Brain microvascular endothelial cell (primary cell): ENCODE measurements at regions not wholly inside any gene's neighbourhood (a gene's known extent, or its start where the extent isn't known, plus 50 kb on each side); places are given as distances from the start of the nearest gene placed in this dataset.

Experiments used
- DNase-seq: peaks from one replicate; pipeline ENCODE4 v3.0.0-alpha.2; 2020
- H3K27ac ChIP-seq: fragments of 250-450 bp; sonication (Bioruptor Pico); 2 replicates; pipeline ENCODE4 v1.5.1; 2020; ENCODE audit warnings: mild to moderate bottlenecking, moderate library complexity
- H3K27me3 ChIP-seq: fragments of 250-450 bp; sonication (Bioruptor Pico); replicated peaks from 2 replicates; pipeline ENCODE4 v1.5.1; 2020; ENCODE audit warnings: mild to moderate bottlenecking
- H3K36me3 ChIP-seq: fragments of 250-450 bp; sonication (Bioruptor Pico); replicated peaks from 2 replicates; pipeline ENCODE4 v1.5.1; 2020; ENCODE audit warnings: mild to moderate bottlenecking
- H3K4me3 ChIP-seq: 2 replicates; pipeline ENCODE4 v1.5.1; 2011; ENCODE audit warnings: low read depth, mild to moderate bottlenecking, control low read depth, low read length, moderate library complexity
- CTCF ChIP-seq: IDR thresholded peaks from 2 replicates; pipeline ENCODE4 v1.5.1; 2011; ENCODE audit warnings: low read depth, mild to moderate bottlenecking, moderate library complexity, low read length, control low read depth, inconsistent platforms; ENCODE audit errors: missing control alignments
- in situ Hi-C: cut with HindIII; loops from 2 replicates; pipeline ENCODE4 v1.10.0; 2017; ENCODE audit warnings: low sequenced_read_pairs, low pct_ligation_motif_present

- Histone ChIP-seq H3K27ac (no peak overlapping the region), H3K4me3 (no peak overlapping the region), H3K27me3 (no peaks in the 10 kb centered on the region), H3K36me3 (no peaks in the 10 kb centered on the region)
- DNase-seq = no peak
- no peak for TF ChIP-seq CTCF
- in situ Hi-C loops = no loop called here
Observed at GRCh38 chr12:17595111-17595510, 494.9 kb downstream of the RERGL start.

GRCh38 chr12:17593715-17594406 is 496.1 kb downstream of the RERGL start:
- no peaks in the 10 kb centered on the region for H3K27me3 ChIP-seq
- no peak for DNase-seq
- H3K27ac ChIP-seq = no peak overlapping the region
- in situ Hi-C loops = no loop called here
- no peak overlapping the region for H3K4me3 ChIP-seq
- no peak for TF ChIP-seq CTCF
- H3K36me3 ChIP-seq = no peaks in the 10 kb centered on the region

GRCh38 chr12:17592472-17592871 is 497.5 kb downstream of the RERGL start:
- H3K27me3 ChIP-seq = no peaks in the 10 kb centered on the region
- no peak for TF ChIP-seq CTCF
- DNase-seq = no peak
- H3K27ac ChIP-seq = no peak overlapping the region
- H3K36me3 ChIP-seq = no peaks in the 10 kb centered on the region
- in situ Hi-C loops = no loop called here
- H3K4me3 ChIP-seq = no peak overlapping the region

GRCh38 chr12:17591005-17591681 is 498.9 kb downstream of the RERGL start:
- in situ Hi-C loops = no loop called here
- Histone ChIP-seq H3K27me3 (no peaks in the 10 kb centered on the region), H3K36me3 (no peaks in the 10 kb centered on the region), H3K27ac (no peak overlapping the region), H3K4me3 (no peak overlapping the region)
- DNase-seq = no peak
- TF ChIP-seq CTCF = no peak

- Histone ChIP-seq H3K27me3 (no peaks in the 10 kb centered on the region), H3K27ac (no peak overlapping the region), H3K4me3 (no peak overlapping the region), H3K36me3 (no peaks in the 10 kb centered on the region)
- in situ Hi-C loops = no loop called here
- no peak for DNase-seq
- peak; percentile 8 for TF ChIP-seq CTCF
Observed at GRCh38 chr12:17588968-17589367, 501.0 kb downstream of the RERGL start.
